HG03558 (cell line): ENCODE measurements at regions not wholly inside any gene's neighbourhood (a gene's known extent, or its start where the extent isn't known, plus 50 kb on each side); places are given as distances from the start of the nearest gene placed in this dataset.
A peak's percentile ranks its signal among the peaks of the same experiment; 100 is the strongest.
"Not testable (repeated sequence)": the region's sequence is repeated elsewhere in the genome, so short reads cannot be mapped to it uniquely, and the experiment has no call there.

Source experiments
- ATAC-seq: cut with Tn5 transposase; IDR thresholded peaks from one replicate; pipeline ENCODE4 v1.9.1; 2021; ENCODE audit warnings: moderate number of reproducible peaks; ENCODE audit not compliant: unreplicated experiment; ENCODE audit errors: extremely low read depth

DNA sequence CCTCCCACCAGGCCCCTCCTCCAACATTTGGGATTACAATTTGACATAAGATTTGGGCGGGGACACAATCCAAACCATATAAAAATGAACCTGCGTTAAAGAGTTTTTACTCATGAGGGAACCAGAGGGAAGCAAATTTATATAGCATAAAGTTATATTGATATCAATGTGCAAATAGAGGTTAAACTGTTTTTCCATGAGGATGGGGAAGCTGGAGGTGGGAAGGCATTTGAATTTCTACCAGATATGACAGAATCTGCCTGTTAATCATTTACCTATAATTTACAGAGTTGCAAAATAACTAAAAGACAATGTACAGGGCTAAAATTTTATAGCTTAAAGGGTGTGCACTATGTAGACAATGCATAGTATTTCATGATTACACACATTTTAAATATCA is 322.0 kb upstream of the FKBP1C start:
- ATAC-seq = no peak

DNA sequence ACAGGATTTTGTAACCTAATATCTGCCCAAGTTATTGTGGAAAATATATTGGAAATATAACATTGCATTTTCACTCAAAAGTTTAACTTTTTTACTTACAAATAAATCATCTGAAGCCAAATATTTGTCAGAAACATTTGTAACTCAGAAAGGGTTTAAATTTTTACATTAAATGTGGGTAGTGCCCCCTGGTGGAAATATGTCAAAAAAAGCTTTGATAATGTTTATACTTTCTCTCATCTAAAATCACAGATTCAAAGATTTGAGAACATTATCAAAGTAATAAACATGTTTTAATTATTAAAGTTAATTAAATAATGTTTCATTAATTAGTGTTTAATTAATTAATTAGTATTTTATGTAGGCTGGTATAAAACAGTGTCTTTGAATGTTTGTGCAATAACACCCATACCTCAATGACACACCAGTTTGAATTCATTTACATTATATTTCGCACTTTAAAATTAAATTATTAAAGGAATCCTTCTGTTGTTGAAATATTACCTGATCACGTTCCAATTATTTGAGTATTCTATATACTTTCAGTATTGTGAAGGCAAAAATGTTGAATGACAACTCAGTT is 320.1 kb upstream of the FKBP1C start:
- no peak for ATAC-seq

DNA sequence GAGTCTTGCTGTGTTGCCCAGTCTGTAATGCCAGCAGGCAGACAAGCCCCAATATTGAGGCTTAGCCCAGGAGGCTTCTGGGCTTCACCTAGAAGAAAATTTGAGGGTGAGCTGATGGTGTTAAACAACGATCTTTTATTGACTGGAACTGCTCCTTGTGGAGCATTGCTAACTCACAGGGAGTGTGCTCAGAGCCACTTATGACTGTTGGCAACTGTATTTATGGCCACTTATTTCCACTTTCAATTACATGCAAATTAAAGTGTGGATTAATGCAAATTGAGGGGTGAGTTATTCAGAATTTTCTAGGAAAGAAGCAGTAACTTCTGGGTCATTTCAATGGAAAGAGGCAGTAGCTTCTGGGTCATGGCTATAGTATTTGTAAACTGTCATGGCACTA is 317.2 kb upstream of the FKBP1C start:
- ATAC-seq = no peak

DNA sequence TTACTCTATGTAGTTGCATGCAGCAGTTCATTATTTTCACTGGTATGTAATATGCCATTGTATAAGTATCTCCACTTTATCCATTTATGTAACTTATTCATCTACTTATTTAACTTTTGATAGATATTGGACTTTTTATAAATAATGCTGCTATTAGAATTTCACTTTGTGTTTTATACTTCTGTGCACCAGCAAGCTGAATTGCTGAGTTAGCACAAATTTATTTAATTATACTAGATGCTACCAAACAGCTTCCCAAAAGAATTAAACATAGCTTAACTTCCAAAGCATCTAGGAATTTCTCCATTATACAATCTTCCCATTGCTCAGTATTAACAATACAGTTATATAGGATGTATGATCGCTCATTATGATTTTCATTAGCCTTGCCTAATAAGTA is 308.0 kb upstream of the FKBP1C start:
- ATAC-seq = no peak

DNA sequence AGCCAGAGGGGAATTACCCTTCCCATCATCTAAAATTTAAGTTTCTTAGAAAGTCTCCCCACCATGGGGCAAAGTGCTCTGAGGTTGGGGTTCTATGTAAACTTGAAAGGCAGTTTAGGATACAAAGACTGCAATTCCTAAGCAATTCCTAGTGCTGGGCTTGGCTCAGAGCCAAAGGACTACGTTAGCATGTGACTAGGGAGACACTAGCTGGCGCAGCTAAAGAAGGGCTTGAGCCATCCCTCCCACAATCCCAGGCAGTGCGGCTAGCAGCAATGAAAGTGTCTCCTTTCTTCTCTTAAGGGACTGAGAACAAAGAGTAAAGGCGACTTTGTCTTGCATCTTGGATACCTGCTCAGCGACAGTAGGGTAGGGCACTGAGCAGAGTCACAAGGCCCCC is 306.6 kb upstream of the FKBP1C start:
- no peak for ATAC-seq

DNA sequence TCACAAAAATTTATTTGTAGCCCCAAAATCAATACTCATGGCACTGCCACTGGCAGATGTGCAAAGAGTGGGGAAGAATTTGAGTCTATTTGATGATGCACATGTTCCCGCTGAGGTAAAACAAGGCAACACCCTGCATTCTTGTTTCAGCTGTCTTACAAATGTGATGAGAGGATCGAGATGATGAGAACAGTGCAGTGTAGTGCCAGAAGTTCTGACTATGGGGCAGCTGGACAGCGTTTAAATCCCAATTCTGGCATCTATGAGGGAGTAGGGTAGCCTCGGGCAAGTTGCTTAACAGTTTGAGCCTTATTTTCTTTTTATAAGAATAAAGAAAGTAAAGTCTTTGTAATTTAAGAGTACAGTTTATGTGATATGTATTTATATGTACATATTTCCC is 296.7 kb upstream of the FKBP1C start:
- ATAC-seq = no peak

DNA sequence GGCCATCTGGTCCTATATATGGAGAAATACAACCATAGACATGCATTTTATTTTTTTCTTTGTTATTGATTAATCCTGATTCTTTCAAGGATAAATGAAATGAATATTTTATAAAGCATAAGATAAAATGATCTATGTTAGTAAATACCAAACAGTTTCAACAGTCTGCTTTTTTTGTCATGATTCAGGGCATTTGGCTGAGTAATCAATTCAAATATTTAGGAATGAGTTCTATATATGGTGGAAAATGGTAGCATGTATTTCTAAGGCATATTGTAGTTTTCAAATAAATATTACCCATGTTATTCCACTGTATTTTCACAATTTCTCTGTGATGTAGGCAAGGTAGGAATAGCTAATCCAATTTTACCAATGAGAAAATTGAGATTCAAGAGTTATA is 287.5 kb upstream of the FKBP1C start:
- ATAC-seq = no peak

- no peak for ATAC-seq
These were observed 270.4 kb upstream of the FKBP1C start for GRCh38 chr6:62940848-62941247.

GRCh38 chr6:62942000-62942399 is 269.3 kb upstream of the FKBP1C start:
- no peak for ATAC-seq

DNA sequence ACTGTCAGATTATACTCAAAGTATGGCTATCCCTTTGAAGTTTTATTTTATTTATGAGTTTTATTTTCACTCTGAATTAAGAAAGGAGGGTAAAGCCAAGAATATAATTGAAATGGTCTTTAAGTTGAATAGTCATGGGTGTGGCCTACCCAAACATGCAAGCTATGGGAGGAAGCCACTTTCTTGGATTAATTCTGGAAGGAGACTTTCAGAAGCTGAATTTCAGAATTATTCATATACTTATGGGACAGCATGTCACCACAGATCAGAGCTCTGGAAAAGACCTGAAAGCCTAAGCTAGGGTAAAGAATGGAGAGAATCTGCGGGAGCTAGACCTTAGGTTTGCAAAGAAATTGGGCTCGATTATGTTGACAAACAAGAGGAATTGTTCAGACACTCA is 242.4 kb upstream of the FKBP1C start:
- ATAC-seq = no peak

DNA sequence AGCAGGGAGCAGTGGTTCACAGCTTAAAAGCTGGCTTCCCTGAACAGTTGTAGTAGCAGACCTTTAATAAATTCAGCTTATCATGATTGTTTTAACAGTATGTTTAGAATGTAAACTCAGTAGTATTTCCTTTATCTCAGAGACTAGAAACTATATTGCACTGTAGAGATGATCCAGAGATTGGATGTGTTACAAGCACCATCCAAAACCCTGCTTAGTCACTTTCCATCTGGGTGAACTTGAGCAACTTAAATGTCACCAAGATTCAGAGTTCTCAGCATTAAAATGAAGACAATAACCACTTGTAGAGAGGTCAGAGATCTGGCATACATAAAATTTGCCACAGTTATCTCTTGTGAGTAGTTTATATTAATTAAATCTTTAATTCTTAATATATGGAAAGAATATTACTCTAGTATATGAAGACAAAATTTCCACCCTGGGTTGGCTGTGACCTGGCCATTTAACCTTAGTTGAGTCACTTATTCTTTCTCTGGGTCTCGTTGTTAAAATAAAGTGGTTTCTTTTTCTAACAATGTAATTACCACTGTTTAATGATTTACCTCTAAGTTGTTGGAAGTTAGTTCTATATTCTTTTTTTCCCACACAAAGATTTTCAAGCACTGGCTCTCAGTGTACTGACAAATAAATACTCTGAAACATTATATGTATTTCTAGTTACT is 239.2 kb upstream of the FKBP1C start:
- ATAC-seq = no peak

GRCh38 chr6:62974452-62974851 is 236.8 kb upstream of the FKBP1C start:
- ATAC-seq = peak; percentile 51

DNA sequence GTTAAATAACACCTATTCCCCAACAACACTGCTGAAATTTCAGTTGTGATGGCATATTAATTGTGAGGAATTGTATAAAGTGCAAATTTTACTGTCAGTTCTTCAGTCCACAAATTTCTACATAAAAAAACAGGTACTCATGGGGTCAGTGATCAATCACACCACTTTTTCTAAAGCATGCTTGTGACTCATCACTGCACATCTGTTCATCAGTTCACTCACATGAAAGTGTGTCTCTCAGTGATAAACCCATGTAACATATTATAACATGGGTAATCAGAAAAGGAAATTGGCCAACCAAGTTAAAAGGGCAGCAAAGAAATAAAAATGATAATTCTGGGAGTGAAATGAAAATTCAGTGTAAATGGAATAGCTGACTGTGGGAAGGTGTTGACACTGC is 234.7 kb upstream of the FKBP1C start:
- ATAC-seq = no peak

GRCh38 chr6:62978920-62979319 is 232.3 kb upstream of the FKBP1C start:
- ATAC-seq = no peak

- no peak for ATAC-seq
These were observed 231.2 kb upstream of the FKBP1C start for GRCh38 chr6:62980093-62980492.

DNA sequence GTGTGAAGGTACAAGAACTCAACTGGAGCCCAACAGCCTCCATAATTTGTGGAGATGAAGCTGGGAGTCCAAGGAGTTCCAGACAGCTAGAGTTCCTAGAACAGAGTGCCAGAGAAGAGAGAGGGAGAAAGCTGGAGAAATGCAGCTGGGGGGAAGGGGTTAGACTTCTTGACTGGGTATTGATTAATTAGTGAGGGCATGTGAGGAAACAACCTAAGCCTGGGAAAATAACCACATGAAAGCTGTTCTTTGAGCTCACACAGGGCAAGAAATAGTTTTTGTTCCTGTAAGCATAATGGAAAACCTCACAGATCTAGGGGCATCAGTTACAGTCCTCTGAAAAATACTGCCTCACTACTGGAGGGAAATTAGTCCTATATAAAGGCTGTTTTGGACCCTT is 230.5 kb upstream of the FKBP1C start:
- ATAC-seq = no peak

DNA sequence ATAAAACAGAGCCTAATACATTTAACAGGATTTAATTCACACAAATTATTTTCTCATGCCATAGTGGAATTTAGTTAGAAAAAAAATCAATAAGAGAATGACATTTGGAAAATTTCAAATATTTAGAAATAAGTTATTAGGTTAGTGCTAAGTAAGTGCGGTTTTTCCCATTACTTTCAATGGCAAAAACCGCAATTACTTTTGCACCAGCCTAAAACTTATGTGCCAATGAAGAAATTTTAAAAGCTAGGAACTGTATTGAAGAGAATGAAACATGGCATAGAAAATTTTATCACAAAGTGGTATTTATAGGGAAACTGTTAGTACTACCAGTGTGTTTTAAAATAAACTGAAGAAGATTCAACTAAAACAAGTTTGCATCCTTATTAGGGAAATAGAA is 228.3 kb upstream of the FKBP1C start:
- ATAC-seq = no peak

GRCh38 chr6:62991696-62992095 is 219.6 kb upstream of the FKBP1C start:
- not testable (repeated sequence) for ATAC-seq

DNA sequence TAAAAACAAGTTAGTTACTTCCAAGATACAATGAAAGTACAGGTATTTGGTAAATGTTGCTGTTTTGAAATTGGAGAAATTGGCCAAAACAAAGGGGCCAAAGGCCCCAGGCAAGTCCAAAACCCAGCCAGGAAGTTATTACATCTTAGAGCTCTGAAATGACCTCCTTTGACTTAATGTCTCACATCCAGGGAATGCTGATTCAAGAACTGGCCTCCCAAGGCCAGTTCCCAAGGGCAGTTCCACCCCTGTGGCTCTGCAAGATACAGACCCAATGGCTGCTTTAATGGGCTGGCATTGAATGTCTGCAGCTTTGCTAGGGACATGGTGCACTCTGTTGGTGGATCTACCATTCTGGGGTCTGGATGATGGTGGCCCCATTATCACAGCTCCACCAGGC is 217.3 kb upstream of the FKBP1C start:
- ATAC-seq = no peak

DNA sequence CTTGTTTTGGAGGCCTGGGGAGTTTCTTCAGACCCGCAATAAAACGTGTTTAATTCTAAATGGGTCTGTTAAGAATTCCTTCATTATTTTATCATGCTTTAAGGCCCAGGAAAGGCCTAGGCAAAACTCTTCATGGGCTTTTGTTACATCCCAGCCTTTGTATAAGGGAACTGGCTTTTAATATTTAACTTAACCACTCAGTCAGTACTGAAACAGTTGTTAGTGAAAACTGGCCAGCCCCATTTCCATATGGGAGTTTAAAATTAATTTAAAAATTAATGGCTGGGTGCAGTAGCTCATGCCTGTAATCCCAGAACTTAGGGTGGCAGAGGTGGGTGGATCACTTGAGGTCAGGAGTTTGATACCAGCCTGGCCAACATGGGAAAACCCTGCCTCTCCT is 213.2 kb upstream of the FKBP1C start:
- no peak for ATAC-seq

DNA sequence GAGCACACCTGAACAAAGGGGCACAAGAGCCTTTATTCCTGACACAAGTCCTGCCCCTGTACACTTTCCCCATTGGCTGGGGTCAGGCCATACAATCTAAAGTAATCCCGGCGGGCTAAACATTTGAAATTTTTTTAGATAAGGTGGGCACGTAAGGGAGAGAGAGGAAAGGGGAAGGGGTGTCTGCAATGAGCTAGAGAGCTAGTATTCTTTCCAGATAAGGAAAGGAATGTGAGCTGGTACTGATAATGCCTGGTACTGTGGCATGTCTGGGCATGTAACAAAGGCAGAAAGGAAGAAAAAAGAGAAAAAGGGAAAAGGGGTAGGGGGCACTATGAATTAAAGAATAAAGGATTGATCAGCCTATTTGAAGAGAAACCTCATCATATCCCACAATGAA is 212.0 kb upstream of the FKBP1C start:
- not testable (repeated sequence) for ATAC-seq

DNA sequence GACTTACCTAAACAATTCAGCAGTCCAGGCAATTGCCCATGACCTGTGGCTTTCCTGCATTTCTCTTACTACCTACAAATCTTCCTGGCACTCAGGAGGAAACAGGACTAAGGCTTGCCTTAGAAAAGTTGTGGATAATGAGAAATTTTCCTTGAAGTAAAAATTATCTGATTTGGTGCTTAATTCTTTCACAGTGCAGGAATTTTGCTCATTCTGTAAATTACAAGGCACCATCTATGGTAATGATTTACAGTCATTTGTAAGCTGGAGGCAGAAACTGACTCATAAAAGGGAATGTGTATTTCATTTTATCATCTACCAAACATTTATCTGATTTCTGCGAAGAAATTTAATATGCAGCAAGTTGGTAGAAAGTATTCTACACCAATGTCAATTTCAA is 211.5 kb upstream of the FKBP1C start:
- no peak for ATAC-seq
